Mesenchymal stem cell (in vitro differentiated cells and primary cell): ENCODE measurements at regions not wholly inside any gene's neighbourhood (a gene's known extent, or its start where the extent isn't known, plus 50 kb on each side); places are given as distances from the start of the nearest gene placed in this dataset.

ENCODE experiments used
- DNase-seq: peaks from one replicate; pipeline ENCODE4 v3.0.0-alpha.2; 2013
- H2AFZ ChIP-seq: one replicate; pipeline ENCODE4 v1.6.1; 2013; ENCODE audit warnings: low read depth, mild to moderate bottlenecking, control low read depth, inconsistent platforms, low read length, moderate library complexity
- H2AK5ac ChIP-seq: 2 replicates; pipeline ENCODE4 v1.6.1; 2013; ENCODE audit warnings: low read length, moderate library complexity, mild to moderate bottlenecking, inconsistent platforms; ENCODE audit not compliant: severe bottlenecking
- H2BK120ac ChIP-seq: one replicate; pipeline ENCODE4 v1.6.1; 2013; ENCODE audit warnings: low read depth, mild to moderate bottlenecking, inconsistent platforms, low read length, moderate library complexity
- H2BK12ac ChIP-seq, 2 experiments: one replicate each; pipeline ENCODE4 v1.6.1; 2013; ENCODE audit warnings: inconsistent platforms in 2 of 2, low read length in 2 of 2, mild to moderate bottlenecking in 2 of 2, moderate library complexity in 2 of 2, control low read depth in 1 of 2
- H2BK15ac ChIP-seq: one replicate; pipeline ENCODE4 v1.6.1; 2013; ENCODE audit warnings: mild to moderate bottlenecking, low read depth, inconsistent platforms; ENCODE audit not compliant: poor library complexity, severe bottlenecking
- H2BK5ac ChIP-seq: 2 replicates; pipeline ENCODE4 v1.6.1; 2013; ENCODE audit warnings: low read depth, mild to moderate bottlenecking, low read length, control low read depth, inconsistent platforms; ENCODE audit not compliant: poor library complexity, severe bottlenecking
- H3K14ac ChIP-seq, 2 experiments: one replicate each; pipeline ENCODE4 v1.6.1; 2013; ENCODE audit warnings: inconsistent platforms in 2 of 2, low read length in 2 of 2, control low read depth in 1 of 2, mild to moderate bottlenecking in 1 of 2, moderate library complexity in 1 of 2
- H3K18ac ChIP-seq, 2 experiments: one replicate each; pipeline ENCODE4 v1.6.1; 2013; ENCODE audit warnings: inconsistent platforms in 2 of 2, low read length in 2 of 2, control low read depth in 1 of 2, low read depth in 1 of 2, mild to moderate bottlenecking in 1 of 2
- H3K23ac ChIP-seq, 2 experiments: one replicate each; pipeline ENCODE4 v1.6.1; 2013; ENCODE audit warnings: inconsistent platforms in 2 of 2, low read length in 2 of 2, mild to moderate bottlenecking in 2 of 2, moderate library complexity in 2 of 2, control low read depth in 1 of 2
- H3K27ac ChIP-seq: 2 replicates; pipeline ENCODE4 v1.5.1; 2013; ENCODE audit warnings: mild to moderate bottlenecking, moderate library complexity, low read length, control low read depth, inconsistent platforms; ENCODE audit not compliant: poor library complexity, severe bottlenecking
- H3K27me3 ChIP-seq, 2 experiments: 2 replicates each; pipeline versions ENCODE4 v1.6.1 to v1.7.0; 2013; ENCODE audit warnings: low read length in 2 of 2, mild to moderate bottlenecking in 2 of 2, moderate library complexity in 2 of 2, control low read depth in 1 of 2, inconsistent platforms in 1 of 2; ENCODE audit not compliant: control insufficient read depth in 1 of 2, insufficient read depth in 1 of 2
- H3K36me3 ChIP-seq, 2 experiments: 2 replicates each; pipeline versions ENCODE4 v1.6.1 to v1.7.0; 2013; ENCODE audit warnings: low read length in 2 of 2, control low read depth in 1 of 2, inconsistent platforms in 1 of 2, low read depth in 1 of 2, mild to moderate bottlenecking in 1 of 2; ENCODE audit not compliant: insufficient read depth in 2 of 2, control insufficient read depth in 1 of 2
- H3K4ac ChIP-seq, 2 experiments: one replicate each; pipeline ENCODE4 v1.6.1; 2013; ENCODE audit warnings: inconsistent platforms in 2 of 2, low read length in 2 of 2, mild to moderate bottlenecking in 2 of 2, moderate library complexity in 2 of 2, control low read depth in 1 of 2, low read depth in 1 of 2
- H3K4me1 ChIP-seq: 2 replicates; pipeline ENCODE4 v1.6.1; 2013; ENCODE audit warnings: low read depth, low read length, control low read depth; ENCODE audit not compliant: control insufficient read depth, insufficient read depth
- H3K4me2 ChIP-seq: 2 replicates; pipeline ENCODE4 v1.6.1; 2013; ENCODE audit warnings: low read length, mild to moderate bottlenecking, inconsistent platforms; ENCODE audit not compliant: poor library complexity, severe bottlenecking
- H3K4me3 ChIP-seq, 2 experiments: 2 replicates each; pipeline versions ENCODE4 v1.5.1 to v1.7.0; 2013; ENCODE audit warnings: low read length in 2 of 2, mild to moderate bottlenecking in 2 of 2, control low read depth in 1 of 2, low read depth in 1 of 2; ENCODE audit not compliant: insufficient read depth in 1 of 2
- H3K79me1 ChIP-seq: replicated peaks from 2 replicates; pipeline ENCODE4 v1.6.1; 2013; ENCODE audit warnings: mild to moderate bottlenecking, control low read depth, low read length, inconsistent platforms; ENCODE audit not compliant: poor library complexity, severe bottlenecking
- H3K9ac ChIP-seq: 2 replicates; pipeline ENCODE4 v1.7.0; 2013; ENCODE audit warnings: mild to moderate bottlenecking, low read length, moderate library complexity
- H3K9me3 ChIP-seq: 2 replicates; pipeline ENCODE4 v1.7.0; 2013; ENCODE audit warnings: mild to moderate bottlenecking, low read length; ENCODE audit not compliant: control insufficient read depth
- H4K8ac ChIP-seq: one replicate; pipeline ENCODE4 v1.6.1; 2013; ENCODE audit warnings: inconsistent platforms, mild to moderate bottlenecking, low read length, moderate library complexity
- H4K91ac ChIP-seq: one replicate; pipeline ENCODE4 v1.6.1; 2013; ENCODE audit warnings: mild to moderate bottlenecking, low read length, inconsistent platforms
- WGBS: methylation state at CpG from one replicate; pipeline ENCODE4 v1.1.7; 2013; ENCODE audit warnings: mixed read lengths; 5-methylcytosine and 5-hydroxymethylcytosine counted together

- H3K79me1 ChIP-seq, result no peaks in the 10 kb centered on the region
- H2AK5ac ChIP-seq, result no peak overlapping the region
- DNase-seq, result no peak
- H3K4me2 ChIP-seq, result no peak overlapping the region
- no peaks in the 10 kb centered on the region for H3K9me3 ChIP-seq
- peaks cover 6% of the 10 kb centered on the region for H3K4me1 ChIP-seq
- no peak overlapping the region for H2AFZ ChIP-seq
- H3K4me3 ChIP-seq, result no peak overlapping the region
- H3K27ac ChIP-seq, result no peak overlapping the region
- H3K23ac ChIP-seq, result no peak overlapping the region
- no peak overlapping the region for H3K18ac ChIP-seq
- H3K27me3 ChIP-seq, result no peaks in the 10 kb centered on the region
- H3K4ac ChIP-seq, result no peak overlapping the region
- no peak overlapping the region for H3K9ac ChIP-seq
- H3K14ac ChIP-seq, result no peak overlapping the region
- H2BK5ac ChIP-seq, result no peak overlapping the region
- WGBS, result 74% methylated on average over 1 of the region's 1 CpG
- H4K8ac ChIP-seq, result no peak overlapping the region
- no peak overlapping the region for H2BK12ac ChIP-seq
- no peak overlapping the region for H4K91ac ChIP-seq
- H2BK120ac ChIP-seq, result no peak overlapping the region
- no peak overlapping the region for H2BK15ac ChIP-seq
- no peaks in the 10 kb centered on the region for H3K36me3 ChIP-seq
Measured at GRCh38 chr5:117060099-117060498, 485.5 kb upstream of the SEMA6A start.

- no peak overlapping the region for H2BK5ac ChIP-seq
- H3K27me3 ChIP-seq, result no peaks in the 10 kb centered on the region
- H3K4me1 ChIP-seq, result peaks cover 1% of the 10 kb centered on the region
- no peak overlapping the region for H3K4me3 ChIP-seq
- DNase-seq, result no peak
- no peak overlapping the region for H3K23ac ChIP-seq
- H2BK120ac ChIP-seq, result no peak overlapping the region
- H3K9ac ChIP-seq, result no peak overlapping the region
- H3K4ac ChIP-seq, result no peak overlapping the region
- no peak overlapping the region for H3K27ac ChIP-seq
- H3K9me3 ChIP-seq, result no peaks in the 10 kb centered on the region
- H2BK15ac ChIP-seq, result no peak overlapping the region
- no peak overlapping the region for H2BK12ac ChIP-seq
- no peak overlapping the region for H3K14ac ChIP-seq
- no peak overlapping the region for H2AFZ ChIP-seq
- H4K8ac ChIP-seq, result no peak overlapping the region
- no peak overlapping the region for H2AK5ac ChIP-seq
- no peaks in the 10 kb centered on the region for H3K36me3 ChIP-seq
- H3K18ac ChIP-seq, result no peak overlapping the region
- no peaks in the 10 kb centered on the region for H3K79me1 ChIP-seq
- no peak overlapping the region for H3K4me2 ChIP-seq
- H4K91ac ChIP-seq, result no peak overlapping the region
Measured at GRCh38 chr5:117058740-117059139, 484.1 kb upstream of the SEMA6A start.

- H3K27ac ChIP-seq, result no peak overlapping the region
- H3K18ac ChIP-seq, result no peak overlapping the region
- no peaks in the 10 kb centered on the region for H3K9me3 ChIP-seq
- no peak overlapping the region for H4K8ac ChIP-seq
- no peak overlapping the region for H2AK5ac ChIP-seq
- no peak overlapping the region for H3K14ac ChIP-seq
- no peak for DNase-seq
- no peak overlapping the region for H2BK12ac ChIP-seq
- H2BK120ac ChIP-seq, result no peak overlapping the region
- H3K4me1 ChIP-seq, result no peaks in the 10 kb centered on the region
- no peak overlapping the region for H3K9ac ChIP-seq
- no peak overlapping the region for H2BK15ac ChIP-seq
- no peaks in the 10 kb centered on the region for H3K36me3 ChIP-seq
- H4K91ac ChIP-seq, result no peak overlapping the region
- H3K23ac ChIP-seq, result no peak overlapping the region
- H3K4ac ChIP-seq, result no peak overlapping the region
- no peak overlapping the region for H2AFZ ChIP-seq
- WGBS, result 92% methylated on average over 1 of the region's 2 CpGs
- H3K4me2 ChIP-seq, result no peak overlapping the region
- no peak overlapping the region for H3K4me3 ChIP-seq
- H3K27me3 ChIP-seq, result no peaks in the 10 kb centered on the region
- no peaks in the 10 kb centered on the region for H3K79me1 ChIP-seq
- H2BK5ac ChIP-seq, result no peak overlapping the region
Measured at GRCh38 chr5:117055517-117055916, 480.9 kb upstream of the SEMA6A start.

- Histone ChIP-seq H2BK12ac (no peak overlapping the region), H3K27me3 (no peaks in the 10 kb centered on the region), H3K4me1 (no peaks in the 10 kb centered on the region), H4K8ac (no peak overlapping the region), H3K27ac (no peak overlapping the region), H3K9ac (no peak overlapping the region), H3K4ac (no peak overlapping the region), H4K91ac (no peak overlapping the region), H3K9me3 (no peaks in the 10 kb centered on the region), H3K23ac (no peak overlapping the region), H2BK5ac (no peak overlapping the region), H3K79me1 (no peaks in the 10 kb centered on the region), H2AK5ac (no peak overlapping the region), H3K14ac (no peak overlapping the region), H2BK15ac (no peak overlapping the region), H3K18ac (no peak overlapping the region), H2AFZ (no peak overlapping the region), H3K36me3 (no peaks in the 10 kb centered on the region), H3K4me3 (no peak overlapping the region), H3K4me2 (no peak overlapping the region), H2BK120ac (no peak overlapping the region)
- DNase-seq, result peak; percentile 12
- WGBS, result 61% methylated on average over 4 of the region's 4 CpGs
Measured at GRCh38 chr5:117054911-117055310, 480.3 kb upstream of the SEMA6A start.
